Erythroblast (primary cell): ENCODE measurements at regions not wholly inside any gene's neighbourhood (a gene's known extent, or its start where the extent isn't known, plus 50 kb on each side); places are given as distances from the start of the nearest gene placed in this dataset.

Source experiments
- DNase-seq, 2 experiments: peaks; one replicate each; lab custom pipeline; 2025; lab: John Stamatoyannopoulos, UW
- GATA1 ChIP-seq: IDR thresholded peaks from 2 replicates; pipeline ENCODE4 v1.6.1; 2011; ENCODE audit warnings: low read depth, mild to moderate bottlenecking, control low read depth, low read length, moderate library complexity
- POLR2A ChIP-seq: IDR thresholded peaks from 2 replicates; pipeline ENCODE4 v1.6.1; 2011; ENCODE audit warnings: mild to moderate bottlenecking, low read length

- peak; percentile 21 to 54 for DNase-seq
- TF ChIP-seq GATA1: no peak
- no peak for TF ChIP-seq POLR2A
These were observed 201.7 kb upstream of the TARS1 start for GRCh38 chr5:33238826-33239695.

- no peak for TF ChIP-seq POLR2A
- TF ChIP-seq GATA1: no peak
- peak; percentile 12 to 45 for DNase-seq
These were observed 200.2 kb upstream of the TARS1 start for GRCh38 chr5:33240558-33240957.

- TF ChIP-seq GATA1: no peak
- no peak for TF ChIP-seq POLR2A
- DNase-seq: peak in 1 of 2 experiments; percentile 38
These were observed 199.0 kb upstream of the TARS1 start for GRCh38 chr5:33241802-33242201.

GRCh38 chr5:33242277-33242676 is 198.5 kb upstream of the TARS1 start:
- TF ChIP-seq GATA1: no peak
- no peak for TF ChIP-seq POLR2A

GRCh38 chr5:33244441-33245150 is 196.2 kb upstream of the TARS1 start:
- TF ChIP-seq GATA1: no peak
- TF ChIP-seq POLR2A: no peak
- no peak for DNase-seq

More at GRCh38 chr5:33242277-33242676, 198.5 kb upstream of the TARS1 start:
- DNase-seq: no peak

GRCh38 chr5:33254579-33254978 is 186.2 kb upstream of the TARS1 start:
- TF ChIP-seq GATA1 (no peak), POLR2A (no peak)
- DNase-seq: no peak

GRCh38 chr5:33257807-33258429 is 182.8 kb upstream of the TARS1 start:
- DNase-seq: no peak
- no peak for TF ChIP-seq POLR2A

GRCh38 chr5:33258553-33258952 is 182.2 kb upstream of the TARS1 start:
- DNase-seq: no peak
- TF ChIP-seq POLR2A (no peak), GATA1 (no peak)

- no peak for DNase-seq
- no peak for TF ChIP-seq POLR2A
- no peak for TF ChIP-seq GATA1
These were observed 180.7 kb upstream of the TARS1 start for GRCh38 chr5:33260098-33260497.

GRCh38 chr5:33261305-33261704 is 179.5 kb upstream of the TARS1 start:
- no peak for TF ChIP-seq GATA1
- no peak for TF ChIP-seq POLR2A

GRCh38 chr5:33261747-33262146 is 179.0 kb upstream of the TARS1 start:
- TF ChIP-seq GATA1: no peak
- no peak for TF ChIP-seq POLR2A

More at GRCh38 chr5:33261305-33261704, 179.5 kb upstream of the TARS1 start:
- DNase-seq: no peak

GRCh38 chr5:33267801-33268200 is 173.0 kb upstream of the TARS1 start:
- no peak for DNase-seq
- no peak for TF ChIP-seq POLR2A
- no peak for TF ChIP-seq GATA1

More at GRCh38 chr5:33261747-33262146, 179.0 kb upstream of the TARS1 start:
- DNase-seq: no peak

GRCh38 chr5:33268374-33268773 is 172.4 kb upstream of the TARS1 start:
- DNase-seq: no peak
- TF ChIP-seq GATA1 (no peak), POLR2A (no peak)

GRCh38 chr5:33270671-33271070 is 170.1 kb upstream of the TARS1 start:
- TF ChIP-seq GATA1 (no peak), POLR2A (no peak)
- no peak for DNase-seq
